ENCODE measurements at regions not wholly inside any gene's neighbourhood (a gene's known extent, or its start where the extent isn't known, plus 50 kb on each side); places are given as distances from the start of the nearest gene placed in this dataset.

DNA sequence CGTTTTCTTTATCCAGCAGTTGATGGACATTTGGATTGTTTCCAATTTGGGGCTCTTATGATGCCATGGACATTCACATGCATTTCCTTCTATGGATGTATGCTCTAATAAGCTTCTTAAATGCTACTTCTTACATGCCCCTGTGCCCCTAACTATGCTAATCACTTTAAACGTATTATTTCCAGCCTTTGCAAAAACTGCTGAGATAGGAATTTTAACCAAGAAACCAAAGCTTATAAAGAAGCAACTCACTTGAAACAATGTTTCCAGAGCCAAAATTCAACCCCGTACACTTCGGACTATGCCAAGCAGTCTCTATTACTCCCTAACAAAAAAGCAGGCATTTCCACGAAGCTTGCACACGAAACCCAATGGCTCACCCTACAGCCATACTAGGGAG is 545.6 kb upstream of the WWC1 start:
- no peaks in the 10 kb centered on the region for H3K36me3 ChIP-seq
- WGBS, 5 donors = 63 to 80% (median 69%) methylated on average over 6 of the region's 6 CpGs
- no peaks in the 10 kb centered on the region for H3K27me3 ChIP-seq (replicated peaks in 1 of 7)
- intact Hi-C loops (cut with DNase I; ENCODE audit: low total_unique reads) = no loop called here
- H3K4me3 ChIP-seq = no peak overlapping the region
- no peak for DNase-seq
- H3K27ac ChIP-seq = no peak overlapping the region
- H3K9me3 ChIP-seq = no peaks in the 10 kb centered on the region
- no peaks in the 10 kb centered on the region for H3K4me1 ChIP-seq
- TF ChIP-seq POLR2A (IDR thresholded peaks at IDR 0.05) (no peak), POLR2AphosphoS5 (IDR thresholded peaks at IDR 0.05) (no peak)
- TF ChIP-seq, protein P1, sequence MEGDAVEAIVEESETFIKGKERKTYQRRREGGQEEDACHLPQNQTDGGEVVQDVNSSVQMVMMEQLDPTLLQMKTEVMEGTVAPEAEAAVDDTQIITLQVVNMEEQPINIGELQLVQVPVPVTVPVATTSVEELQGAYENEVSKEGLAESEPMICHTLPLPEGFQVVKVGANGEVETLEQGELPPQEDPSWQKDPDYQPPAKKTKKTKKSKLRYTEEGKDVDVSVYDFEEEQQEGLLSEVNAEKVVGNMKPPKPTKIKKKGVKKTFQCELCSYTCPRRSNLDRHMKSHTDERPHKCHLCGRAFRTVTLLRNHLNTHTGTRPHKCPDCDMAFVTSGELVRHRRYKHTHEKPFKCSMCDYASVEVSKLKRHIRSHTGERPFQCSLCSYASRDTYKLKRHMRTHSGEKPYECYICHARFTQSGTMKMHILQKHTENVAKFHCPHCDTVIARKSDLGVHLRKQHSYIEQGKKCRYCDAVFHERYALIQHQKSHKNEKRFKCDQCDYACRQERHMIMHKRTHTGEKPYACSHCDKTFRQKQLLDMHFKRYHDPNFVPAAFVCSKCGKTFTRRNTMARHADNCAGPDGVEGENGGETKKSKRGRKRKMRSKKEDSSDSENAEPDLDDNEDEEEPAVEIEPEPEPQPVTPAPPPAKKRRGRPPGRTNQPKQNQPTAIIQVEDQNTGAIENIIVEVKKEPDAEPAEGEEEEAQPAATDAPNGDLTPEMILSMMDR (IDR thresholded peaks at IDR 0.05 in 8 of 11, conservative IDR thresholded peaks at IDR 0.05 in 3 of 11) = no peak

DNA sequence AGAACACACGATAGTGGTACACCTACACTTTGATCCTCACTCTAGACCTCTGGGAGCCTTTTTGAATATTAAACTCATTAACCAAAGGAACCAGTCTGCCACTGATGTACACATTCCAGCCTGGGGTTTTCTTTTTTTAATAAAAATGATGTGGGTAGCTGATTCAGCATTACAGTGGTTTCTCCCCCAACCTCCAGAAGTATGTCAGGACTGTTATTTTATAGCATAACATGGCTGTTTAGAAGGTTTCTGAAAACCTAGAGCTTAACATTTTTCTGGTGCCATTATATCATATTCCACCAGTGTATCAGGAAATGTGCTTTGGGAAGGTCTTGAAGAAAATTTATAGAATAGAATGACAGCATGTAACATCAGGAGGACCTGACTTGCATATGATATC is 540.9 kb upstream of the WWC1 start:
- 65 to 90% (median 85%) methylated on average over 1 of the region's 1 CpG for whole genome bisulfite sequencing, 5 donors
- intact Hi-C loops (cut with DNase I; ENCODE audit: low total_unique reads) = no loop called here
- DNase-seq = no peak
- Histone ChIP-seq H3K4me3 (no peak overlapping the region), H3K4me1 (no peaks in the 10 kb centered on the region), H3K27me3 (replicated peaks in 1 of 7) (no peaks in the 10 kb centered on the region), H3K36me3 (no peaks in the 10 kb centered on the region), H3K9me3 (no peaks in the 10 kb centered on the region), H3K27ac (no peak overlapping the region)
- no peak for TF ChIP-seq POLR2AphosphoS5 (IDR thresholded peaks at IDR 0.05)
- TF ChIP-seq POLR2A (IDR thresholded peaks at IDR 0.05) = no peak
- TF ChIP-seq, protein P1 (IDR thresholded peaks at IDR 0.05 in 8 of 11, conservative IDR thresholded peaks at IDR 0.05 in 3 of 11) = no peak

DNA sequence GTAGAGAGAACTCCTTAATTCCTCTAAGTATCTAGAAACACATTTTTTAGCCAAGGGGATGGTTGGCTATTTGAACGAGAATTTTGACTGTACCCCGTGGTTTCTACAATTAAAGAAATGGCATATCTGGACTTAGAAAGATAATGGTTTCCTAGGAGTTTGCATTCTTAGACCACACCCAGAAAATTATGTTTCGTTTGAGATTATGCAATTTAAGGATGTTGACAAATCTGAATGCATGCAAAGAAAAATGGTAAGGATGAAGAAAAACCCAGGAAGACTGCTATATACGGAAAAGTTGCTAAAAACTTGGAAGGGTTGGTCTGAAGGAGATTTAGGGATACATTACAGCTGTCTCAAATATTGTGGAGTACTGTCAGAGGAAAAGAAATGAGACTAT is 538.5 kb upstream of the WWC1 start:
- DNase-seq = no peak
- intact Hi-C loops (cut with DNase I; ENCODE audit: low total_unique reads) = no loop called here
- Histone ChIP-seq H3K27ac (no peak overlapping the region), H3K27me3 (replicated peaks in 1 of 7) (no peaks in the 10 kb centered on the region), H3K9me3 (no peaks in the 10 kb centered on the region), H3K4me1 (no peaks in the 10 kb centered on the region), H3K36me3 (no peaks in the 10 kb centered on the region), H3K4me3 (no peak overlapping the region)
- 63 to 80% (median 70%) methylated on average over 4 of the region's 4 CpGs for WGBS, 5 donors
- TF ChIP-seq POLR2AphosphoS5 (IDR thresholded peaks at IDR 0.05) (no peak), POLR2A (IDR thresholded peaks at IDR 0.05) (no peak)
- TF ChIP-seq, protein P1 (IDR thresholded peaks at IDR 0.05 in 8 of 11, conservative IDR thresholded peaks at IDR 0.05 in 3 of 11) = no peak

DNA sequence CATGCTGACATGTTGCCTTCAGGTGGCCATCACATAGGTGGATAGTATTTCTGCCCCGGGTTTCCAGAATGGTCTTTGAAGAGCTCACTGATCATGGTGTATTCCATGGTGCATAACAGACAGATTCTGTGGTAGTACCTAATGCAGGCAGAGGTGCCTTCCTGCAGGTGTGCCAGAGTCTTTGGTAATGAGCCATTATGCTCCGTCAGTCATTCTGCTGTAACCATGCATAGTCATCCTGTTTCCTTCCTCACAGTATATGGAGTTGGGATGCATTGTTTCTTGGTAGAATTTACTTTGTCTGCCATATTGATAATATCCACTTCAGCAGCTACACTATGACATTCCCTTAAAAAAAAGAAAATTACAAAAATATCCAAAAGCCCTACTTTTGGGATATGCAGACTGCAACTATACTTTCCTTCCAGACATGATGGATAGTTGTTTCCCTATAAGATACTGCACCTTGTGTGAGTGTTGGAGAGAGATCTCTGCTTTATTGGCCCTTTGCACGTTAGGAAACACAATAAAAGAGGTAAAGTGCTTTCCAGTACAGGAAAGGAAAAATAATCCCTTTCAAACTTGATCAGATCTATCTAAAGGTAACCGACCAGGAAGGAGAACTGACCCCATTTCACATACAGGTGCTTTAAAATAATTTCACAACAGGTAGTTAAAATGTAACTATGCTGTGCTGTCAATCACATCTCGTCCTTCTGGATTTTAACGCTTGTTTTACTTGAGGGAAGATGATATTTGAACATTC is 537.5 kb upstream of the WWC1 start:
- TF ChIP-seq POLR2AphosphoS5 (IDR thresholded peaks at IDR 0.05) = no peak
- no peak for TF ChIP-seq POLR2A (IDR thresholded peaks at IDR 0.05)
- TF ChIP-seq, protein P1 (IDR thresholded peaks at IDR 0.05 in 8 of 11, conservative IDR thresholded peaks at IDR 0.05 in 3 of 11) = no peak
- WGBS, 5 donors = 71 to 82% (median 79%) methylated on average over 6 of the region's 6 CpGs
- H3K9me3 ChIP-seq = no peaks in the 10 kb centered on the region
- no peaks in the 10 kb centered on the region for H3K27me3 ChIP-seq (replicated peaks in 1 of 7)
- no peaks in the 10 kb centered on the region for H3K36me3 ChIP-seq
- H3K27ac ChIP-seq = no peak overlapping the region
- no peaks in the 10 kb centered on the region for H3K4me1 ChIP-seq
- DNase-seq = no peak
- intact Hi-C loops (cut with DNase I; ENCODE audit: low total_unique reads) = no loop called here
- no peak overlapping the region for H3K4me3 ChIP-seq
